ENCODE measurements at regions not wholly inside any gene's neighbourhood (a gene's known extent, or its start where the extent isn't known, plus 50 kb on each side); places are given as distances from the start of the nearest gene placed in this dataset.

DNA sequence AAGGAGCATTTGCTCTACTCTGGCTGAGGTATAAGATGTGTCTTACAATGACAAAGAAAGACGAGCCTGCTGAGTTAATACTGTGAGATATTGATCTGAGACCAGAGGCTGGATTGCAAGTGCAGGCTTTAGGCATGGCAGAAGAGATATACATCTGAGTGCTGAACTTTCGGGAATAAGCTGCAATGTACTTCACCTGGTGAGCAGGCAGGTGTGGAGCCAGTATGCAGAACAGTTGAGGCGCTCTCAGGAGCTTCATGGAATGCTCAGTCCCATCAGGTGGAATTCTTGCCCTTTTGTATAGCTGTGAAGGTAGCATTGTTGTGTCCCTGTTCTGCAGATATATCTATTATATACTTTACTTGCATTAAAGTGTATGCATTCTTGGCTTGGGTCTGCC is 179.3 kb upstream of the RIMS1 start:
- Histone ChIP-seq H3K9me3 (ENCODE audit: control extremely low read depth in 1 of 3, control insufficient read depth in 2 of 3, insufficient read depth in 1 of 3, low read length in 2 of 3) (no peaks in the 10 kb centered on the region), H3K27me3 (replicated peaks in 1 of 4; ENCODE audit: control extremely low read depth in 1 of 4, control insufficient read depth in 3 of 4, insufficient read depth in 4 of 4, low read length in 3 of 4) (no peaks in the 10 kb centered on the region), H4K20me1 (ENCODE audit: control insufficient read depth, insufficient read depth, low read length, poor library complexity, severe bottlenecking) (no peaks in the 10 kb centered on the region), H2AFZ (ENCODE audit: insufficient read depth, low read depth, low read length, poor library complexity, severe bottlenecking) (no peak overlapping the region), H3K27ac (ENCODE audit: low read length in 2 of 2) (no peak overlapping the region), H3K4me1 (ENCODE audit: control insufficient read depth in 2 of 2, insufficient read depth in 2 of 2, low read length in 2 of 2) (no peaks in the 10 kb centered on the region), H3K36me3 (replicated peaks in 1 of 2; ENCODE audit: control extremely low read depth in 1 of 2, control insufficient read depth in 1 of 2, extremely low read depth in 1 of 2, insufficient read depth in 2 of 2, low read length in 1 of 2) (no peaks in the 10 kb centered on the region), H3K9ac (ENCODE audit: low read length) (no peak overlapping the region), H3K4me2 (replicated peaks; ENCODE audit: low read depth, low read length, poor library complexity, severe bottlenecking) (no peak overlapping the region), H3K79me2 (ENCODE audit: control insufficient read depth, insufficient read depth, low read length) (no peaks in the 10 kb centered on the region), H3K4me3 (ENCODE audit: control extremely low read depth in 1 of 5, extremely low read depth in 1 of 5, insufficient read depth in 1 of 5, low read depth in 2 of 5, low read length in 4 of 5) (no peak overlapping the region)
- no peak for TF ChIP-seq EZH2 (IDR thresholded peaks at IDR 0.05; ENCODE audit: borderline replicate concordance, insufficient read depth, low read depth, low read length, poor library complexity, severe bottlenecking)
- TF ChIP-seq, protein P1, sequence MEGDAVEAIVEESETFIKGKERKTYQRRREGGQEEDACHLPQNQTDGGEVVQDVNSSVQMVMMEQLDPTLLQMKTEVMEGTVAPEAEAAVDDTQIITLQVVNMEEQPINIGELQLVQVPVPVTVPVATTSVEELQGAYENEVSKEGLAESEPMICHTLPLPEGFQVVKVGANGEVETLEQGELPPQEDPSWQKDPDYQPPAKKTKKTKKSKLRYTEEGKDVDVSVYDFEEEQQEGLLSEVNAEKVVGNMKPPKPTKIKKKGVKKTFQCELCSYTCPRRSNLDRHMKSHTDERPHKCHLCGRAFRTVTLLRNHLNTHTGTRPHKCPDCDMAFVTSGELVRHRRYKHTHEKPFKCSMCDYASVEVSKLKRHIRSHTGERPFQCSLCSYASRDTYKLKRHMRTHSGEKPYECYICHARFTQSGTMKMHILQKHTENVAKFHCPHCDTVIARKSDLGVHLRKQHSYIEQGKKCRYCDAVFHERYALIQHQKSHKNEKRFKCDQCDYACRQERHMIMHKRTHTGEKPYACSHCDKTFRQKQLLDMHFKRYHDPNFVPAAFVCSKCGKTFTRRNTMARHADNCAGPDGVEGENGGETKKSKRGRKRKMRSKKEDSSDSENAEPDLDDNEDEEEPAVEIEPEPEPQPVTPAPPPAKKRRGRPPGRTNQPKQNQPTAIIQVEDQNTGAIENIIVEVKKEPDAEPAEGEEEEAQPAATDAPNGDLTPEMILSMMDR (IDR thresholded peaks at IDR 0.05): no peak
- intact Hi-C loops (cut with micrococcal nuclease): no loop called here
- POLR2A ChIA-PET: no interaction called here
- DNase-seq: no peak
- CTCF ChIA-PET: no interaction called here
- H3K9me3 Mint-ChIP-seq (ENCODE audit: insufficient read depth): no peaks in the 10 kb centered on the region
- no peak for ATAC-seq (ENCODE audit: low read depth)
- 71% methylated on average over 2 of the region's 3 CpGs for WGBS (ENCODE audit: insufficient coverage)
- no peak overlapping the region for H3K4me3 Mint-ChIP-seq
- no peaks in the 10 kb centered on the region for H3K27me3 Mint-ChIP-seq
- H3K4me1 Mint-ChIP-seq: no peaks in the 10 kb centered on the region
- no peak overlapping the region for H3K27ac Mint-ChIP-seq

DNA sequence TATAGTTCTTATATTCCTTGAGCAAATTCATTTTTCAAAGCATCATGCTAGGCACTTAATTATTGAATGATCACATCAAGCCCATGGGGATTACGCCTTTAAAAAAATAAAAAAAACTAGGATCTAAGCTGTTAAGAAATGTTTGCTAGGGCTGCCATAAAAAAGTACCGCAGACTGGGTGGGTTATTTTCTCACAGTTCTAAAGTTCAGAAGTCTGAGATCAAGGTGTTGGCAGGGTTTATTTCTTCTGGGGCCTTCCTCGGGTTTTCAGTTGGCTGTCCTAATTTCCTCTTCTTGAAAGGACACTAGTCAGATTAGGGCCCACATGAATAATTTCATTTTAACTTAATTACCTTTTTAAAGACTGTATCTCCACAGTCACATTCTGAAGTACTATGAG is 165.6 kb upstream of the RIMS1 start:
- no peaks in the 10 kb centered on the region for H3K27me3 Mint-ChIP-seq
- POLR2A ChIA-PET: no interaction called here

More for the DNA sequence above, 165.6 kb upstream of the RIMS1 start:
- no peak overlapping the region for H3K9ac ChIP-seq (ENCODE audit: low read length)
- H3K4me1 Mint-ChIP-seq: no peaks in the 10 kb centered on the region
- H3K9me3 ChIP-seq (ENCODE audit: control extremely low read depth in 1 of 3, control insufficient read depth in 2 of 3, insufficient read depth in 1 of 3, low read length in 2 of 3): no peaks in the 10 kb centered on the region
- no peaks in the 10 kb centered on the region for H3K27me3 ChIP-seq (replicated peaks in 1 of 4; ENCODE audit: control extremely low read depth in 1 of 4, control insufficient read depth in 3 of 4, insufficient read depth in 4 of 4, low read length in 3 of 4)
- no peak overlapping the region for H3K27ac Mint-ChIP-seq
- H4K20me1 ChIP-seq (ENCODE audit: control insufficient read depth, insufficient read depth, low read length, poor library complexity, severe bottlenecking): no peaks in the 10 kb centered on the region
- CTCF ChIA-PET: no interaction called here
- no peak for TF ChIP-seq EZH2 (IDR thresholded peaks at IDR 0.05; ENCODE audit: borderline replicate concordance, insufficient read depth, low read depth, low read length, poor library complexity, severe bottlenecking)
- TF ChIP-seq, protein P1 (IDR thresholded peaks at IDR 0.05): no peak
- intact Hi-C loops (cut with micrococcal nuclease): no loop called here
- H3K4me2 ChIP-seq (replicated peaks; ENCODE audit: low read depth, low read length, poor library complexity, severe bottlenecking): no peak overlapping the region
- H3K4me1 ChIP-seq (ENCODE audit: control insufficient read depth in 2 of 2, insufficient read depth in 2 of 2, low read length in 2 of 2): no peaks in the 10 kb centered on the region
- H3K27ac ChIP-seq (ENCODE audit: low read length in 2 of 2): no peak overlapping the region
- DNase-seq (no peak), ATAC-seq (ENCODE audit: low read depth) (no peak)
- WGBS (ENCODE audit: insufficient coverage): 100% methylated on average over 1 of the region's 3 CpGs
- no peaks in the 10 kb centered on the region for H3K36me3 ChIP-seq (replicated peaks in 1 of 2; ENCODE audit: control extremely low read depth in 1 of 2, control insufficient read depth in 1 of 2, extremely low read depth in 1 of 2, insufficient read depth in 2 of 2, low read length in 1 of 2)
- H3K4me3 Mint-ChIP-seq: no peak overlapping the region
- no peak overlapping the region for H3K4me3 ChIP-seq (ENCODE audit: control extremely low read depth in 1 of 5, extremely low read depth in 1 of 5, insufficient read depth in 1 of 5, low read depth in 2 of 5, low read length in 4 of 5)
- H3K9me3 Mint-ChIP-seq (ENCODE audit: insufficient read depth): no peaks in the 10 kb centered on the region
- H3K79me2 ChIP-seq (ENCODE audit: control insufficient read depth, insufficient read depth, low read length): no peaks in the 10 kb centered on the region
- H2AFZ ChIP-seq (ENCODE audit: insufficient read depth, low read depth, low read length, poor library complexity, severe bottlenecking): no peak overlapping the region
